WTC11 (cell line): ENCODE measurements at regions not wholly inside any gene's neighbourhood (a gene's known extent, or its start where the extent isn't known, plus 50 kb on each side); places are given as distances from the start of the nearest gene placed in this dataset.

ENCODE experiments used
- ATAC-seq: fragments of 200-7000 bp; cut with Tn5 transposase; 2 replicates; pipeline ENCODE4 v1.10.0; 2021; ENCODE audit warnings: mild to moderate bottlenecking, moderate library complexity
- CTCF ChIA-PET: fragments of 300-600 bp; sonication (Branson Sonifier 250); formaldehyde crosslinking; loops from one replicate; lab custom pipeline; 2021; ENCODE audit warnings: antibody characterized with exemption; lab: Charles Lee
- POLR2A ChIA-PET: fragments of 350-600 bp; sonication (Branson Sonifier 250); formaldehyde crosslinking; loops from one replicate; lab custom pipeline; 2021; ENCODE audit warnings: antibody characterized with exemption; lab: Charles Lee
- DNase-seq: peaks from one replicate; pipeline ENCODE4 v3.0.0; 2021; ENCODE audit warnings: low spot score
- H3K27ac Mint-ChIP-seq: 2 replicates; pipeline ENCODE4 v1.8.0; 2021; ENCODE audit warnings: mixed read lengths
- H3K27me3 Mint-ChIP-seq: 2 replicates; pipeline ENCODE4 v1.8.0; 2021; ENCODE audit warnings: low read depth, mild to moderate bottlenecking, moderate library complexity, mixed read lengths
- H3K36me3 Mint-ChIP-seq: 2 replicates; pipeline ENCODE4 v1.8.0; 2021; ENCODE audit warnings: mixed read lengths
- H3K4me1 Mint-ChIP-seq: 2 replicates; pipeline ENCODE4 v1.8.0; 2022; ENCODE audit warnings: mixed read lengths
- H3K4me3 Mint-ChIP-seq: 2 replicates; pipeline ENCODE4 v1.8.0; 2021; ENCODE audit warnings: mild to moderate bottlenecking, moderate library complexity, mixed read lengths
- H3K9me3 Mint-ChIP-seq: 2 replicates; pipeline ENCODE4 v1.8.0; 2021; ENCODE audit warnings: mixed read lengths
- ATF1 ChIP-seq: sonication (generic); formaldehyde crosslinking; IDR thresholded peaks from 2 replicates; pipeline ENCODE4 v1.8.1; 2023; ENCODE audit warnings: mild to moderate bottlenecking, moderate library complexity, missing genetic modification reagents
- CTCF ChIP-seq: fragments of 200-600 bp; IDR thresholded peaks from 2 replicates; pipeline ENCODE4 v1.8.0; 2022; ENCODE audit warnings: antibody characterized with exemption
- E2F1 ChIP-seq: sonication (generic); formaldehyde crosslinking; IDR thresholded peaks from 2 replicates; pipeline ENCODE4 v1.8.0; 2022; ENCODE audit warnings: mild to moderate bottlenecking, missing genetic modification reagents
- ESRRA ChIP-seq: sonication (generic); formaldehyde crosslinking; IDR thresholded peaks from 2 replicates; pipeline ENCODE4 v1.8.1; 2022; ENCODE audit warnings: mild to moderate bottlenecking, missing genetic modification reagents, borderline replicate concordance
- SP1 ChIP-seq: sonication (generic); formaldehyde crosslinking; conservative IDR thresholded peaks from 2 replicates; pipeline ENCODE4 v1.8.1; 2022; ENCODE audit warnings: missing genetic modification reagents
- TEAD1 ChIP-seq: sonication (generic); formaldehyde crosslinking; IDR thresholded peaks from 2 replicates; pipeline ENCODE4 v1.8.0; 2022; ENCODE audit warnings: mild to moderate bottlenecking, missing genetic modification reagents
- ZMAT4 ChIP-seq: fragments of 250-450 bp; sonication (Bioruptor Pico); IDR thresholded peaks from 2 replicates; pipeline ENCODE4 v1.9.0; 2021; ENCODE audit warnings: mild to moderate bottlenecking
- ZNF263 ChIP-seq: sonication (generic); formaldehyde crosslinking; IDR thresholded peaks from 2 replicates; pipeline ENCODE4 v1.8.1; 2022; ENCODE audit warnings: low read depth, mild to moderate bottlenecking, moderate library complexity, missing genetic modification reagents
- ZNF416 ChIP-seq: fragments of 250-450 bp; sonication (Bioruptor Pico); IDR thresholded peaks from 2 replicates; pipeline ENCODE4 v1.9.0; 2021; ENCODE audit warnings: mild to moderate bottlenecking, inconsistent platforms
- ZNF425 ChIP-seq: fragments of 250-450 bp; sonication (Bioruptor Pico); conservative IDR thresholded peaks from 2 replicates; pipeline ENCODE4 v1.9.0; 2021; ENCODE audit warnings: mild to moderate bottlenecking
- ZSCAN18 ChIP-seq: fragments of 250-450 bp; sonication (Bioruptor Pico); IDR thresholded peaks from 2 replicates; pipeline ENCODE4 v2.1.2; 2022; ENCODE audit warnings: mild to moderate bottlenecking, moderate library complexity

- CTCF ChIA-PET, result interaction anchor here (2.0 to 3.9 kb wide), 2 partner anchors 224 to 382 kb away, joined by 8 to 23 read pairs; no protein-coding TSS in a partner anchor
- H3K4me3 Mint-ChIP-seq, result no peak overlapping the region
- no peaks in the 10 kb centered on the region for H3K9me3 Mint-ChIP-seq
- peaks cover 33% of the 10 kb centered on the region for H3K4me1 Mint-ChIP-seq
- TF ChIP-seq ESRRA (CRISPR knock-in tag) (no peak), ZMAT4 (CRISPR knock-in tag) (no peak), ZNF416 (CRISPR knock-in tag) (no peak), ZNF263 (CRISPR knock-in tag) (no peak)
- H3K27me3 Mint-ChIP-seq, result no peaks in the 10 kb centered on the region
- H3K36me3 Mint-ChIP-seq, result no peaks in the 10 kb centered on the region
- ATAC-seq (no peak), DNase-seq (no peak)
- POLR2A ChIA-PET, result no interaction called here
- no peak overlapping the region for H3K27ac Mint-ChIP-seq
Measured at GRCh38 chr4:181525634-181526033, 717.6 kb upstream of the TENM3 start.

GRCh38 chr4:181528570-181529184 lies 714.5 kb upstream of the TENM3 start:
- CTCF ChIA-PET, result interaction anchor here (0.6 to 3.9 kb wide), 11 partner anchors 21 to 1082 kb away, joined by 3 to 23 read pairs (median 4); no protein-coding TSS in a partner anchor
- Mint-ChIP-seq H3K4me3 (no peak overlapping the region), H3K27me3 (no peaks in the 10 kb centered on the region), H3K36me3 (no peaks in the 10 kb centered on the region), H3K4me1 (peaks cover 29% of the 10 kb centered on the region), H3K9me3 (no peaks in the 10 kb centered on the region), H3K27ac (no peak overlapping the region)
- POLR2A ChIA-PET, result no interaction called here
- peak; percentile 93 for ATAC-seq
- DNase-seq, result peak; percentile 90
- TF ChIP-seq ATF1 (CRISPR knock-in tag) (no peak), TEAD1 (CRISPR knock-in tag) (peak; percentile 63; the same call in 1 of the 2 replicates), CTCF (peak; percentile 84), ZNF425 (CRISPR knock-in tag) (no peak), ZSCAN18 (CRISPR knock-in tag) (no peak)

GRCh38 chr4:181529537-181529936 lies 713.7 kb upstream of the TENM3 start:
- CTCF ChIA-PET, result interaction anchor here (0.7 to 3.9 kb wide), 5 partner anchors 170 to 701 kb away, joined by 3 to 23 read pairs (median 18); no protein-coding TSS in a partner anchor
- H3K27ac Mint-ChIP-seq, result no peak overlapping the region
- H3K4me1 Mint-ChIP-seq, result peaks cover 21% of the 10 kb centered on the region
- H3K27me3 Mint-ChIP-seq, result no peaks in the 10 kb centered on the region
- H3K9me3 Mint-ChIP-seq, result no peaks in the 10 kb centered on the region
- POLR2A ChIA-PET, result interaction anchor here (0.7 kb wide), 1 partner anchor 711 kb away, joined by 3 read pairs; no protein-coding TSS in a partner anchor
- H3K36me3 Mint-ChIP-seq, result no peaks in the 10 kb centered on the region
- DNase-seq (no peak), ATAC-seq (no peak)
- H3K4me3 Mint-ChIP-seq, result no peak overlapping the region
- TF ChIP-seq SP1 (CRISPR knock-in tag), result no peak
- no peak for TF ChIP-seq E2F1 (CRISPR knock-in tag)
